A673 (cell line): ENCODE measurements at regions not wholly inside any gene's neighbourhood (a gene's known extent, or its start where the extent isn't known, plus 50 kb on each side); places are given as distances from the start of the nearest gene placed in this dataset.

Experiments
- CTCF ChIP-seq: fragments of 300-800, 200-600 bp; sonication (generic); conservative IDR thresholded peaks from 2 replicates; pipeline ENCODE4 v1.5.1; 2017; ENCODE audit warnings: low read depth, mild to moderate bottlenecking, antibody characterized with exemption, low read length, moderate library complexity, mixed read lengths
- EZH2 ChIP-seq: fragments of 200-600 bp; sonication (generic); IDR thresholded peaks from 2 replicates; pipeline ENCODE4 v1.6.1; 2017; ENCODE audit warnings: borderline replicate concordance, low read depth, mild to moderate bottlenecking, mixed read lengths, antibody characterized with exemption, low read length; ENCODE audit not compliant: poor library complexity, severe bottlenecking

- TF ChIP-seq CTCF (no peak), EZH2 (no peak)
These were observed 302.6 kb downstream of the KIF4B start for GRCh38 chr5:155316070-155316714.
